GM06990 (cell line): ENCODE measurements at regions not wholly inside any gene's neighbourhood (a gene's known extent, or its start where the extent isn't known, plus 50 kb on each side); places are given as distances from the start of the nearest gene placed in this dataset.

ENCODE experiments used
- DNase-seq: peaks from one replicate; pipeline ENCODE4 v3.0.0-alpha.2; 2011; ENCODE audit not compliant: insufficient read length; ENCODE audit errors: extremely low read depth
- H3K27me3 ChIP-seq: replicated peaks from 2 replicates; pipeline ENCODE4 v1.6.0; 2011; ENCODE audit warnings: low read length; ENCODE audit not compliant: control insufficient read depth, insufficient read depth
- H3K36me3 ChIP-seq: 2 replicates; pipeline ENCODE4 v1.5.1; 2011; ENCODE audit warnings: low read length; ENCODE audit not compliant: control insufficient read depth, insufficient read depth
- H3K4me3 ChIP-seq: replicated peaks from 2 replicates; pipeline ENCODE4 v1.5.1; 2011; ENCODE audit warnings: low read depth, mild to moderate bottlenecking, control low read depth, low read length
- TF ChIP-seq, protein P1 (sequence below): IDR thresholded peaks from 2 replicates; pipeline ENCODE4 v1.5.1; 2011; ENCODE audit warnings: low read length, control low read depth, mild to moderate bottlenecking, inconsistent platforms; ENCODE audit not compliant: insufficient read depth, poor library complexity, severe bottlenecking

DNA sequence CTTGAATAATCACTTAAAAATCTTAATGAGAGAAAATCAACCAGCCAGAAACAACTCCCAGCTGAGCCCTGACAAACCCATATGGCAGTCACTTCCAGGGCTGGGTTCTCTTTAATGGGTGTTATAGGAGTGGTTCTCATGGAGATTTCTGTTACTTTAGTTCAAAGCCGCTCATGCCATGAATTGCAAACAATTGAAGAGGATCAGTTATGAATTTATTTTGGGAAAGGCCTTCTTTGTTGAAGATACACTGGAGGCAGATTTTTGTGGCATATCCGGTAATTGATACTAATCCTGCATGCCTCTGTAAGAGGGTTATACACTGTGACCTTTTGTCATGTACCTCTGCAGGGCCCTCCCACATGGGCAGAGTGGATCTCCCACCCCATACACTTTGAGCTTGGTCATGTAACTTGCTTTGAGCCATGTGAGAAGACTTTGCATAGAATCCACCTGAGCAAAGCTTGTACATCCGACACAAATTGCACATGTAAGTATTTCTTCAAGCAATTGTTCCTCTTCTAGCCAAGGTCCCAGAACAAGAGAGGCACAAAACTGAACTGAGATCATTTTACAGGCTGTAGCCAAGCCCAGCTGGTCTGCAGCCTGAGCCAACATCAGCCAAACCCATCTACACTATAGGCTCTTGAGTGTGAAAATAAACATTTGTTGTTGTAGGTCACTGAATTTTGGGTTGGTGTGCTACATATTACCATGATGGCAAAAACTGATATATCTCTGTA, 492.3 kb downstream of the PREX1 start:
- DNase-seq, result no peak
- Histone ChIP-seq H3K36me3 (no peaks in the 10 kb centered on the region), H3K27me3 (no peaks in the 10 kb centered on the region), H3K4me3 (no peak overlapping the region)
- TF ChIP-seq, protein P1, sequence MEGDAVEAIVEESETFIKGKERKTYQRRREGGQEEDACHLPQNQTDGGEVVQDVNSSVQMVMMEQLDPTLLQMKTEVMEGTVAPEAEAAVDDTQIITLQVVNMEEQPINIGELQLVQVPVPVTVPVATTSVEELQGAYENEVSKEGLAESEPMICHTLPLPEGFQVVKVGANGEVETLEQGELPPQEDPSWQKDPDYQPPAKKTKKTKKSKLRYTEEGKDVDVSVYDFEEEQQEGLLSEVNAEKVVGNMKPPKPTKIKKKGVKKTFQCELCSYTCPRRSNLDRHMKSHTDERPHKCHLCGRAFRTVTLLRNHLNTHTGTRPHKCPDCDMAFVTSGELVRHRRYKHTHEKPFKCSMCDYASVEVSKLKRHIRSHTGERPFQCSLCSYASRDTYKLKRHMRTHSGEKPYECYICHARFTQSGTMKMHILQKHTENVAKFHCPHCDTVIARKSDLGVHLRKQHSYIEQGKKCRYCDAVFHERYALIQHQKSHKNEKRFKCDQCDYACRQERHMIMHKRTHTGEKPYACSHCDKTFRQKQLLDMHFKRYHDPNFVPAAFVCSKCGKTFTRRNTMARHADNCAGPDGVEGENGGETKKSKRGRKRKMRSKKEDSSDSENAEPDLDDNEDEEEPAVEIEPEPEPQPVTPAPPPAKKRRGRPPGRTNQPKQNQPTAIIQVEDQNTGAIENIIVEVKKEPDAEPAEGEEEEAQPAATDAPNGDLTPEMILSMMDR, result no peak

GRCh38 chr20:48333707-48334106, 494.1 kb downstream of the PREX1 start:
- TF ChIP-seq, protein P1, result no peak
- no peaks in the 10 kb centered on the region for H3K36me3 ChIP-seq
- H3K27me3 ChIP-seq, result no peaks in the 10 kb centered on the region
- no peak overlapping the region for H3K4me3 ChIP-seq
- DNase-seq, result no peak

GRCh38 chr20:48332555-48332954, 495.2 kb downstream of the PREX1 start:
- H3K4me3 ChIP-seq, result no peak overlapping the region
- no peaks in the 10 kb centered on the region for H3K36me3 ChIP-seq
- DNase-seq, result no peak
- TF ChIP-seq, protein P1, result no peak
- H3K27me3 ChIP-seq, result no peaks in the 10 kb centered on the region

DNA sequence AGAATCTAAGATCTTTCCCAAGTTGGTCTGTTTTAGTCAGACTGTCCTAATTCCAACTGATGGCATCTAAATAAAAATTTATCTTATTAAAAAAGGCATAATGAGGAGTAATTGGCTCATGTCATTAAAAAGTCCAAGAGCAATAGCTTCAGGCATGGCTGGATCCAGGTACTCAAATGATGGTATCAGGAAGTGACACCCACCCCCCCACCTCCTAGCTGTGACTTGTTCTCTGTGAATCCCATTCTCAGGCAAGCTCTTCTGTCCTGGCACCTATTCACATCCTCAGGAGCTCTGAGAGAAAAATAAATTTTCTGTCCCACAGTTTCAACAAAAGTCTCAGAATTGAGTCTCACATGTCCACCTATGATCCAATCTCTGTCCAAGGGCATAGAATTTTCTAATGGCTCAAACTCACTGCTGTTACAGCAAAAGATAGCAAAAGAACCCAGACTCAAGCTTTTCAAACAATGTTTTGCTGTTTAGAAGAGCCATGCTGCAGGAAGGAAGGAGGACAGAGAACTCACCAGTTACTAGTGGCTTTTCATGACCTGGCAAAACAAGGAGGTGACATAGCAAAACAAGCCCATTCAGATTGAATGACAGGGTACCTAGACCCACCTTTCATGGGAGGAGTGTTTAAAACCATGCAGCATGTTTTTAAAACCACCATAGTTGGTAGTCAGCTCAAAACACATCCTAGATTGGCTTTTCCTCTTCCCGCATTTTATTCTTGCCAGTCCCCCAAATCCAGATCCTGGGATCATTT, 496.1 kb downstream of the PREX1 start:
- no peaks in the 10 kb centered on the region for H3K27me3 ChIP-seq
- TF ChIP-seq, protein P1, result no peak
- H3K4me3 ChIP-seq, result no peak overlapping the region
- DNase-seq, result no peak
- no peaks in the 10 kb centered on the region for H3K36me3 ChIP-seq

- TF ChIP-seq, protein P1, result peak; percentile 62
- Histone ChIP-seq H3K4me3 (no peak overlapping the region), H3K36me3 (no peaks in the 10 kb centered on the region), H3K27me3 (no peaks in the 10 kb centered on the region; the same call in 1 of the 2 replicates)
- no peak for DNase-seq
These were observed 497.8 kb downstream of the PREX1 start for GRCh38 chr20:48329676-48330664.
